ENCODE measurements at regions not wholly inside any gene's neighbourhood (a gene's known extent, or its start where the extent isn't known, plus 50 kb on each side); places are given as distances from the start of the nearest gene placed in this dataset.

DNA sequence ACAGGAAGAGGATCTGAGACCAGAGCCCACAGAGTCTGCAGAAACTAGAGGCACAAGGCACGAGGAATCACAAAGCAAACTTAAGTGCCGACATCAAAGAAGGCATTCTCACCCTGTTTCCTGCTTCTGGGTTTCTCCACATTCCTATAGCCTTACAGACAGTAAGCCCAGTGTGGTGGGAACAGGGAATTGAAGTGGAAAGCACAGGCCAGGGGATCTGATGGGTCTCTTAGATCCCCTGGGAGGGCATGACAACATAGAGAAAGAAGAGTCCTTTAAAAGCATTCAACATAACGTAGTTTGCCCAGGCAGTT, 75.6 kb upstream of the FRMD6 start:
- TF ChIP-seq, protein P1, sequence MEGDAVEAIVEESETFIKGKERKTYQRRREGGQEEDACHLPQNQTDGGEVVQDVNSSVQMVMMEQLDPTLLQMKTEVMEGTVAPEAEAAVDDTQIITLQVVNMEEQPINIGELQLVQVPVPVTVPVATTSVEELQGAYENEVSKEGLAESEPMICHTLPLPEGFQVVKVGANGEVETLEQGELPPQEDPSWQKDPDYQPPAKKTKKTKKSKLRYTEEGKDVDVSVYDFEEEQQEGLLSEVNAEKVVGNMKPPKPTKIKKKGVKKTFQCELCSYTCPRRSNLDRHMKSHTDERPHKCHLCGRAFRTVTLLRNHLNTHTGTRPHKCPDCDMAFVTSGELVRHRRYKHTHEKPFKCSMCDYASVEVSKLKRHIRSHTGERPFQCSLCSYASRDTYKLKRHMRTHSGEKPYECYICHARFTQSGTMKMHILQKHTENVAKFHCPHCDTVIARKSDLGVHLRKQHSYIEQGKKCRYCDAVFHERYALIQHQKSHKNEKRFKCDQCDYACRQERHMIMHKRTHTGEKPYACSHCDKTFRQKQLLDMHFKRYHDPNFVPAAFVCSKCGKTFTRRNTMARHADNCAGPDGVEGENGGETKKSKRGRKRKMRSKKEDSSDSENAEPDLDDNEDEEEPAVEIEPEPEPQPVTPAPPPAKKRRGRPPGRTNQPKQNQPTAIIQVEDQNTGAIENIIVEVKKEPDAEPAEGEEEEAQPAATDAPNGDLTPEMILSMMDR (IDR thresholded peaks at IDR 0.05; ENCODE audit: extremely low read depth, insufficient read depth, missing control alignments) = no peak
- in situ Hi-C loops (cut with MboI; ENCODE audit: low pct_unique_long_range_greater_than_20kb, low sequenced_read_pairs, unreplicated experiment) = no loop called here
- DNase-seq (ENCODE audit: low spot score) = no peak

DNA sequence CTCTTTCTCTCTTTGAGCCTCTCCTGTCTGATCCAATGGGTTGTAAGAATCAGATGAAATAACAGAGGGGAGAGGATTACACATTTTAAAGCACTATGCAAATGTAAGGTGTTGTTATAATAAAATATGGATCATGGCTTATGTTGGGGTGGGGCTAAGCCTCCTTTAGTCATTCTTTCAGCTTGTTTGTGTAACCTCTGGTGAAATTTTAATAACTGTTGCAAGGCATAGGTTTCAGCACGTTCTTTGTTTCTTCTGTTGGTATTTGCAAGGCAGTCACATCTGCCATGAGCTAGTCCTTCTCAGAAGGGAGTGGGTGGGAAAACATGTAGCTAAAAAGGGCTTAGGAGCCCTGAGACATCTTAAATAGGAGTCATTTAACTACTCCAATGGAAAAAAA, 74.8 kb upstream of the FRMD6 start:
- TF ChIP-seq, protein P1 (IDR thresholded peaks at IDR 0.05; ENCODE audit: extremely low read depth, insufficient read depth, missing control alignments) = no peak
- in situ Hi-C loops (cut with MboI; ENCODE audit: low pct_unique_long_range_greater_than_20kb, low sequenced_read_pairs, unreplicated experiment) = no loop called here
- DNase-seq (ENCODE audit: low spot score) = no peak

DNA sequence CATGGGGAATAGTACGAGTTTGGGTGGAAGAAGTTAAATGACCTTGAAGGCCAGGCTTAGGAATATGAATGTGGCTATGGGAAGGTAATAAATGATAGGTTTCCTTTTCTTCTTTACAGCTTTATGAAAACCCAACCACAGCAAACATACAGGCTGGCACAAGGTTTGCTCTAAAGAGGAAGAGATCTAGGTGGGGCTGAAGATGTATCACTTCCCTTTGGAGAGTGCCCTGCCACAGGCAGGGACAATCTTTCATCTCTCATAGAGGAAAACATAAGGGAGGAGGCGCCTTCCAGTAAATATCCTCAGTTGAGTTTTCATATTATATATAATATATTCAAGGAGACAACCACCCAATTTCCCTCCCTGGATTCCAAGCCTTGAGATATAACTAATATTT, 72.9 kb upstream of the FRMD6 start:
- in situ Hi-C loops (cut with MboI; ENCODE audit: low pct_unique_long_range_greater_than_20kb, low sequenced_read_pairs, unreplicated experiment) = no loop called here
- DNase-seq (ENCODE audit: low spot score) = no peak
- TF ChIP-seq, protein P1 (IDR thresholded peaks at IDR 0.05; ENCODE audit: extremely low read depth, insufficient read depth, missing control alignments) = no peak

DNA sequence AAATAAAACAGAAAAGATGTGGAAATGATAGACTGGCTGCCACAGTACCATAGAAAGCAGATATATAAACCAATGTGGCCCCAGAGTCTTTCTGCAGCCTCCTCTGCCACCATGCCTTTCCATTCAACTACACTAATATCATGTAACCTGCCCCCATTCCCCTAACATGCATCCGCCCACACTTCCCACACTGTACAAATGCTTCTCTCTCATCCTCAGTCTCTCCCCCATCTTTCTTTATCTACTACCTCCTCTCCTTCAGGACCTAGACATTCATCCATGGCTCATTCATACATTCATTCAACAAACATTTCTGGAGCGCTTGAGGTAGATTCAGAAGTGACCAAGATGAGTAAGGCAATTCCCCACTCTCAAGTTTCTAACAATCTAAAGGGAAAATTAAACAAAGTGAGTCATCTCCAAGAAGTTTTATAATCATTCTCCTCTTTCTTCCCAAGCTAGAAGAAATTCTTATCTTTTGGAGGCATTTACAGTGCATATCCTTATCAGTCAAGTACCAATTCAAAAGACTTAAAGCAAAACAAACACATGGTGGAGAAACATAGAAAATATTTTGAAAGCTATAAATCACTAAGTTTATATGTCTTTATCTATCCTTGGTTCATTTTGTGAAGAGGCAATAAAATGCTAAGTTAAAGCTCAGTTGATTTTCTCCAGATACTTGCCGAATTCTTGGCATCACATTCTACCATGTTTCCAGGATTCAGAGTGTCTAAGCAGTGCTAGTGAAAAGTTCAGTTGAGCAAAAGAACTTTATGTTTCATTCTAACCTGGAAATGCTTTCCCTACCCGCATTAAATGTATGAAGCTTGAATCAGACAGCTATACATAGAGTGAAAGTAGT, 70.5 kb upstream of the FRMD6 start:
- in situ Hi-C loops (cut with MboI; ENCODE audit: low pct_unique_long_range_greater_than_20kb, low sequenced_read_pairs, unreplicated experiment) = no loop called here
- TF ChIP-seq, protein P1 (IDR thresholded peaks at IDR 0.05; ENCODE audit: extremely low read depth, insufficient read depth, missing control alignments) = no peak
- DNase-seq (ENCODE audit: low spot score) = no peak

DNA sequence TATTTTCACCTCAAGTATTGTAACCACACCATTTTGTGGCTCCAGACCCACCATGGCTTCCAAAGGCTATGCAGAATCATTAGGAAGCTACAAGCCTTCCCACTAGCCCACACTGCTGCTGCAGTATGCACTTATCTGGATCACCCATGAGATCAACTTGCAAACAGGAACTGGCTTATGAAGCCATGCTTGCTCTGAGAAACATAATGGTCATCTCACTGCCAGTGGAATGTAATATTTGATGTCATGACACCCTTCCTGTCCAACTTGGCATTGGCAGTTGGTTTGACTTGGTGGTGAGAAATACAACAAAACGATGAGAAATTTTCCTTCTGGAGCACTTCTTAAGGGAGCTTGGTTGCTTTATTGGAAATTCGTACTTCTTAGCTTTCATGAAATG, 69.3 kb upstream of the FRMD6 start:
- no peak for DNase-seq (ENCODE audit: low spot score)
- in situ Hi-C loops (cut with MboI; ENCODE audit: low pct_unique_long_range_greater_than_20kb, low sequenced_read_pairs, unreplicated experiment) = no loop called here
- TF ChIP-seq, protein P1 (IDR thresholded peaks at IDR 0.05; ENCODE audit: extremely low read depth, insufficient read depth, missing control alignments) = no peak

DNA sequence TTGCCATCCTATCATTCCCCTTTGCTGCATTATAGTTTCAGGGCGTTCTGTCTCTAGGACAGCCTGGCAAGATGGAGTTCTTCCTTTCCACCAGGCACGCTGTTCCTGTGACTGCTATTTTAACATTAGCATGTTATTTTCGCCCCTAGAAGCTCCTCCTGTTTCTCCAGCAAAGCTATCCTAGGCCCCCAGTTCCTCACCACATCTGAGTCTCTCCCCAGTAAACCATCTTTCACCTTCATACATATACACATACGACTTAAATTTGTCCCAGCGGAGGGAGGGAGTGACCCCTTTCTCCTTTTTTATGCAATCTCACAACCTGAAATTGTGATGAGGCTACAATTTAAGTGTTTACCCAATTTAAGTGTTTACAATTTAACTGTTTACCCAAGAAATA, 66.7 kb upstream of the FRMD6 start:
- TF ChIP-seq, protein P1 (IDR thresholded peaks at IDR 0.05; ENCODE audit: extremely low read depth, insufficient read depth, missing control alignments) = no peak
- no peak for DNase-seq (ENCODE audit: low spot score)
- in situ Hi-C loops (cut with MboI; ENCODE audit: low pct_unique_long_range_greater_than_20kb, low sequenced_read_pairs, unreplicated experiment) = no loop called here

All from GM13977 (cell line).